BJ (cell line): ENCODE measurements at regions not wholly inside any gene's neighbourhood (a gene's known extent, or its start where the extent isn't known, plus 50 kb on each side); places are given as distances from the start of the nearest gene placed in this dataset.

Experiments
- CTCF ChIA-PET: fragments of 350-600 bp; formaldehyde crosslinking; extraction: SDS; loops from one replicate; lab custom pipeline; 2021; ENCODE audit warnings: antibody characterized with exemption, inconsistent platforms; lab: Yijun Ruan, JAX
- POLR2A ChIA-PET: fragments of 300-600 bp; sonication (Branson Sonifier 250); formaldehyde crosslinking; extraction: SDS; loops from one replicate; lab custom pipeline; 2021; ENCODE audit warnings: antibody characterized with exemption; lab: Charles Lee
- DNase-seq: peaks from one replicate; pipeline ENCODE4 v3.0.0-alpha.2; 2011; ENCODE audit warnings: low read depth
- H3K27me3 ChIP-seq: 2 replicates; pipeline ENCODE4 v1.6.0; 2011; ENCODE audit warnings: low read length; ENCODE audit not compliant: control insufficient read depth, insufficient read depth
- H3K36me3 ChIP-seq: 2 replicates; pipeline ENCODE4 v1.5.1; 2011; ENCODE audit warnings: low read length; ENCODE audit not compliant: control insufficient read depth, insufficient read depth
- H3K4me3 ChIP-seq: 2 replicates; pipeline ENCODE4 v1.5.1; 2011; ENCODE audit warnings: low read depth, mild to moderate bottlenecking, control low read depth, low read length
- CTCF ChIP-seq: IDR thresholded peaks from 2 replicates; pipeline ENCODE4 v1.5.1; 2011; ENCODE audit warnings: low read depth, mild to moderate bottlenecking, control low read depth, inconsistent platforms, low read length, moderate library complexity; ENCODE audit not compliant: insufficient read depth

- CTCF ChIA-PET = interaction anchor here (0.6 to 1.2 kb wide), 2 partner anchors 21 to 77 kb away, joined by 3 to 4 read pairs; no protein-coding TSS in a partner anchor
- TF ChIP-seq CTCF = no peak
- Histone ChIP-seq H3K36me3 (no peaks in the 10 kb centered on the region), H3K4me3 (no peak overlapping the region), H3K27me3 (no peaks in the 10 kb centered on the region)
- no peak for DNase-seq
- POLR2A ChIA-PET = interaction anchor here (0.5 kb wide), 1 partner anchor 9 kb away, joined by 7 read pairs; no protein-coding TSS in a partner anchor
These were observed 68.7 kb upstream of the MARCHF10 start for GRCh38 chr17:62876673-62877405.

DNA sequence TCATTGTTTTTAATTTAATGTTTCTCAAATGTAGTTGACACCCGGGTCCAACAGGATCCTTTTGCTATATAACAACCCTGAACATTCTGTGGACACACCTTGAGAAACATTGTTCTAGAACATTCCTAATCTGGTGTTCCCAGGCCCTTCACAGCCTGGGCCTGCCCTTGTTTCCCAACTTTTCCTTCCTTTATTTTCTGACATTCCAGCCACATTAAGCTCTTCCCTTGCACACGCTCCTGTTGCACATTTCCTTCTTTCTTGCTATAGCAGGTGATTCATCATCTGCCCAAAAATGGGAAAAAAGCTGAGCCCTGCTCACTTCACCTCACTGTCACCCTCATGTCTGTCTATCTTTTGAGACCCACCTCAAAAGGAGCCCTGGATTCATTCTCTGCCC lies 67.9 kb upstream of the MARCHF10 start:
- H3K27me3 ChIP-seq = no peaks in the 10 kb centered on the region
- CTCF ChIA-PET = interaction anchor here (0.6 to 1.3 kb wide), 2 partner anchors 9 to 76 kb away, joined by 3 read pairs; no protein-coding TSS in a partner anchor
- POLR2A ChIA-PET = no interaction called here
- no peak for DNase-seq
- TF ChIP-seq CTCF = no peak
- H3K4me3 ChIP-seq = no peak overlapping the region
- H3K36me3 ChIP-seq = no peaks in the 10 kb centered on the region

DNA sequence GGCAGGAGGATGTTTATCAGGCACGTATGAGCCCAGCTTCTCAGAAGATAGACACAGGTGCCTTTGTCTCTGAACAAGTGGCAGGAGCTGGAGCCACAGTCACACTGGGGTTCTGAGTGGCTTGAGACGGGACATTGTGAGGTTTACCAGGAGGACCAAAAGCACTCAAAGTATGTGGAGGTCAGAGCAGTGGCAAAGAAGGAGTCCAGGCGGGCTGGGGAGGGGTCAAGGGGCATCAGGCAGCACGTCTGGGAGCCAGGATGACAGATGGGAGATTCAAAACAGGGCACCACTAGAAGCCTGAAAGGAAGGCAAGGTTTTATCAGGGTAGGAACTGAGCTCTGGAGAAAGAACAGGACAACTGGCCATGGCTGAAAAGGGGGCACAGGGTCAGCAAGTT lies 67.2 kb upstream of the MARCHF10 start:
- DNase-seq = no peak
- Histone ChIP-seq H3K36me3 (no peaks in the 10 kb centered on the region), H3K4me3 (no peak overlapping the region), H3K27me3 (no peaks in the 10 kb centered on the region)
- TF ChIP-seq CTCF = no peak
- POLR2A ChIA-PET = no interaction called here
- CTCF ChIA-PET = interaction anchor here (1.3 kb wide), 1 partner anchor 8 kb away, joined by 3 read pairs; no protein-coding TSS in a partner anchor

DNA sequence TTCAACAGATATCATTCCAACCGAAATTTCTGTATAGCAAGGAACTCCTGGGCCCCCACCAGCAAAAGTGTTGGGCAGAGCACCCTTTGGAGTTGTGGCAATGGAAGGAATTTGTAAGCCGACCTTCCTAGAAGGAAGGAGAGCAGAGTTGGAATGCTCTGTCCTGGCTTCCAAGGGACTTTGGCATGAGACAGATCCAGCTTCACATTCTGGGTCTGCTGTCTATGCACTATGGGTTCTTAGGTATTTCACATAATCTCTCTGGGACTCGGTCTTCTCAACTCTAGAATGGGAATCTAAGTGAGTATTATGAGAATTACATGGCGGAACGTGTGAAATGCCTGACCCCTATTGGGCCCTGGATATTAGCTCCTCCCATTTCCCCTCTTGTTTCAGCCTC lies 63.2 kb upstream of the MARCHF10 start:
- POLR2A ChIA-PET = no interaction called here

More for the DNA sequence above, 63.2 kb upstream of the MARCHF10 start:
- CTCF ChIA-PET = no interaction called here
- peaks cover 4% of the 10 kb centered on the region; the same call in 1 of the 2 replicates for H3K27me3 ChIP-seq
- no peak overlapping the region for H3K4me3 ChIP-seq
- H3K36me3 ChIP-seq = no peaks in the 10 kb centered on the region
- DNase-seq = no peak
- TF ChIP-seq CTCF = no peak
